ENCODE measurements at regions not wholly inside any gene's neighbourhood (a gene's known extent, or its start where the extent isn't known, plus 50 kb on each side); places are given as distances from the start of the nearest gene placed in this dataset.

DNA sequence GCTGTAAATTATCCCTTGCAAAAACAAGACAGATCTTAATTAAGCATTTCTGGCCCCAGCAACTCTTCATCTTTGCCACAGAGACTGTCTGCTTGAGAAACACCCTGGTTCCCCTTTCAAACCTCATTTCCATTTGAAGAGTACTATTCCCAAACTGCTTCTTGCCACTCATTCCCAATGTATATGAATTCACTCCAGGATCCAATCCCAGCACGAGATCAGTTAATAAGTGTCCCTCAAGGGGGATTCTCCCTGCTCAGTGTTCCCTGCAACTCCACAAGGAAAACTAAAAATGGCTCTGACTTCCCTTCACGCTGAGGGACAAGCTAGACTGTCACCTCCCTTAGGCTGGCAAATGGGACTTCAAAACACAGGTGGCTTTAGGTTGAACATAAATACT lies 173.2 kb downstream of the SIPA1L2 start:
- ChIA-PET CTCF (no interaction called here), POLR2A (no interaction called here)
- Histone ChIP-seq H3K4me3 (ENCODE audit: low read depth, low read length) (no peak overlapping the region), H3K27me3 (ENCODE audit: control insufficient read depth, insufficient read depth, low read length) (no peaks in the 10 kb centered on the region), H3K36me3 (ENCODE audit: control insufficient read depth, insufficient read depth, low read length) (no peaks in the 10 kb centered on the region)
- DNase-seq (ENCODE audit: low read depth), result no peak
- TF ChIP-seq, protein P1, sequence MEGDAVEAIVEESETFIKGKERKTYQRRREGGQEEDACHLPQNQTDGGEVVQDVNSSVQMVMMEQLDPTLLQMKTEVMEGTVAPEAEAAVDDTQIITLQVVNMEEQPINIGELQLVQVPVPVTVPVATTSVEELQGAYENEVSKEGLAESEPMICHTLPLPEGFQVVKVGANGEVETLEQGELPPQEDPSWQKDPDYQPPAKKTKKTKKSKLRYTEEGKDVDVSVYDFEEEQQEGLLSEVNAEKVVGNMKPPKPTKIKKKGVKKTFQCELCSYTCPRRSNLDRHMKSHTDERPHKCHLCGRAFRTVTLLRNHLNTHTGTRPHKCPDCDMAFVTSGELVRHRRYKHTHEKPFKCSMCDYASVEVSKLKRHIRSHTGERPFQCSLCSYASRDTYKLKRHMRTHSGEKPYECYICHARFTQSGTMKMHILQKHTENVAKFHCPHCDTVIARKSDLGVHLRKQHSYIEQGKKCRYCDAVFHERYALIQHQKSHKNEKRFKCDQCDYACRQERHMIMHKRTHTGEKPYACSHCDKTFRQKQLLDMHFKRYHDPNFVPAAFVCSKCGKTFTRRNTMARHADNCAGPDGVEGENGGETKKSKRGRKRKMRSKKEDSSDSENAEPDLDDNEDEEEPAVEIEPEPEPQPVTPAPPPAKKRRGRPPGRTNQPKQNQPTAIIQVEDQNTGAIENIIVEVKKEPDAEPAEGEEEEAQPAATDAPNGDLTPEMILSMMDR (IDR thresholded peaks at IDR 0.05; ENCODE audit: insufficient read depth, low read depth, low read length), result no peak

- H3K4me3 ChIP-seq (ENCODE audit: low read depth, low read length), result no peak overlapping the region
- TF ChIP-seq, protein P1 (IDR thresholded peaks at IDR 0.05; ENCODE audit: insufficient read depth, low read depth, low read length), result no peak
- H3K27me3 ChIP-seq (ENCODE audit: control insufficient read depth, insufficient read depth, low read length), result no peaks in the 10 kb centered on the region
- no peak for DNase-seq (ENCODE audit: low read depth)
- POLR2A ChIA-PET, result no interaction called here
- CTCF ChIA-PET, result no interaction called here
- no peaks in the 10 kb centered on the region for H3K36me3 ChIP-seq (ENCODE audit: control insufficient read depth, insufficient read depth, low read length)
These were observed 175.6 kb downstream of the SIPA1L2 start for GRCh38 chr1:232454227-232454886.

DNA sequence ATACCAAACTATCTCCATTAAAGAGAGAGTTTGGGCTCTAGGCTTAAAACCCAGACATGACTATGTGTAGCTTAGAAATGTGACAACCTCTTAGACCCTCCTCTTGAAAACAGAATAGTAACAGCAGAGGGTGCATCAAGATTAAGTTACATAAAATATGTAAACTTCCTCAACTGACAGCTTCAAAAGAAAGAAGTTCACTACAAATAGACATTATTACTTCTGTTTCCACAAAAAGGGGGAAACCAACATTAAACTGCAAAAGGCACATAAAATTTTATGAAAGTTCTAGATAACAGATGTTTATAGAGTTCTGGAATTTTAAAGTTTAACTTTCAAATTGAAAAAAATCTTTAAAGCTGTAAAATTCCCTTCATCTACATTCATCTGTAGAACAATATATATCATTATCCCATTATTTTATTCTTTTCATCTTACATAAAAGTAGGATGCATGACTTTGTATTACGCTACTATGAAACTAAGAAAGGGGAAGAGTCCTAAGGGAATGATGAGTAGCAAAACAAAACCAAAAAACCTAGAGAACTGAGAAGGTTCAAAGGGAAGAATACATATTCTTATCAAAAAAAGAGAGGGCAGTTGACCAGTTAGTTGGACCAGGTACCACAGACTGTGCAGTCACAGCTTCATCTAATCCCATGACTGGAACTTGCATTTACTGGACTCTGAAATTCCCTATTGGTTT lies 177.0 kb downstream of the SIPA1L2 start:
- TF ChIP-seq, protein P1 (IDR thresholded peaks at IDR 0.05; ENCODE audit: insufficient read depth, low read depth, low read length), result no peak
- no peaks in the 10 kb centered on the region for H3K36me3 ChIP-seq (ENCODE audit: control insufficient read depth, insufficient read depth, low read length)
- POLR2A ChIA-PET, result no interaction called here
- DNase-seq (ENCODE audit: low read depth), result no peak
- no peak overlapping the region for H3K4me3 ChIP-seq (ENCODE audit: low read depth, low read length)
- H3K27me3 ChIP-seq (ENCODE audit: control insufficient read depth, insufficient read depth, low read length), result no peaks in the 10 kb centered on the region
- CTCF ChIA-PET, result interaction anchor here (0.8 to 1.3 kb wide), 2 partner anchors 8 to 150 kb away, joined by 3 to 4 read pairs; no protein-coding TSS in a partner anchor

GRCh38 chr1:232452117-232452516 lies 177.8 kb downstream of the SIPA1L2 start:
- no peak for DNase-seq (ENCODE audit: low read depth)
- Histone ChIP-seq H3K27me3 (ENCODE audit: control insufficient read depth, insufficient read depth, low read length) (no peaks in the 10 kb centered on the region), H3K4me3 (ENCODE audit: low read depth, low read length) (no peak overlapping the region), H3K36me3 (ENCODE audit: control insufficient read depth, insufficient read depth, low read length) (no peaks in the 10 kb centered on the region)
- TF ChIP-seq, protein P1 (IDR thresholded peaks at IDR 0.05; ENCODE audit: insufficient read depth, low read depth, low read length), result no peak
- POLR2A ChIA-PET, result no interaction called here
- CTCF ChIA-PET, result interaction anchor here (0.8 to 1.3 kb wide), 2 partner anchors 9 to 150 kb away, joined by 3 to 4 read pairs; no protein-coding TSS in a partner anchor

GRCh38 chr1:232451506-232451905 lies 178.4 kb downstream of the SIPA1L2 start:
- ChIA-PET POLR2A (no interaction called here), CTCF (interaction anchor here (1.3 kb wide), 1 partner anchor 9 kb away, joined by 4 read pairs; no protein-coding TSS in a partner anchor)
- Histone ChIP-seq H3K36me3 (ENCODE audit: control insufficient read depth, insufficient read depth, low read length) (no peaks in the 10 kb centered on the region), H3K27me3 (ENCODE audit: control insufficient read depth, insufficient read depth, low read length) (no peaks in the 10 kb centered on the region), H3K4me3 (ENCODE audit: low read depth, low read length) (no peak overlapping the region)
- TF ChIP-seq, protein P1 (IDR thresholded peaks at IDR 0.05; ENCODE audit: insufficient read depth, low read depth, low read length), result no peak
- no peak for DNase-seq (ENCODE audit: low read depth)
